ENCODE measurements at regions not wholly inside any gene's neighbourhood (a gene's known extent, or its start where the extent isn't known, plus 50 kb on each side); places are given as distances from the start of the nearest gene placed in this dataset.
"Not testable (repeated sequence)": the region's sequence is repeated elsewhere in the genome, so short reads cannot be mapped to it uniquely, and the experiment has no call there.

- no peak for TF ChIP-seq CTCF (IDR thresholded peaks at IDR 0.05; ENCODE audit: insufficient read depth, low read length, severe bottlenecking)
- FAIRE-seq: peak; percentile 23
- peak; percentile 52 for DNase-seq (ENCODE audit: low read depth)
- Histone ChIP-seq H3K36me3 (ENCODE audit: control insufficient read depth, insufficient read depth, low read length) (no peaks in the 10 kb centered on the region), H3K4me3 (ENCODE audit: low read depth, low read length) (no peak overlapping the region), H3K27me3 (ENCODE audit: control insufficient read depth, insufficient read depth, low read length) (no peaks in the 10 kb centered on the region)
Measured at GRCh38 chr3:90062016-90062415, 954.6 kb downstream of the EPHA3 start.

DNA sequence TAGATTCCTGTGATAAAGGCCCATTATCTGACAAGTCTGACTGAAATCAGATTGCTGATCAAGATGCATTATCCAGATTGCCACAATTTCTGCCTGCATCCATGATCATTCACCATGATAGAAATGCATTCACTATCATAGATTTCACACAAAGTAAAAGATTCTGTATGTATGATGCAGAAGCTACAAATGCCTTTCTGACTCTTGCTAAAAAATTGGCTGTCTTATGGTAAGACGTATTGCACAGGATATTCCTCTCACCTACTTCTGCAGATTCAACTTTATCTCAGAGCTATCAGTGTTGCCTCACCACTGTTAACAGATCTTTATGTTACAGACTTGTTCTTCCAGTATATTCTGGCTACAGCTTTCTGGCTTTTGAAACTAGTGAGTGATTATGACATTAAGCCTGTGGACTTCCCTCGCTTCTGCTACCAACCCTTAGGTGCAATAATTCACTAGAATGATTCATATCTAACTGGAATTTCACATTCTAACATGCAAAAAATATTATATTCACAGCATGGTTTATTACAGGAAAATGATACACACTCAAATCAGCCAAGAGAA, 955.3 kb downstream of the EPHA3 start:
- H3K4me3 ChIP-seq (ENCODE audit: low read depth, low read length): no peak overlapping the region
- no peak for TF ChIP-seq CTCF (IDR thresholded peaks at IDR 0.05; ENCODE audit: insufficient read depth, low read length, severe bottlenecking)
- no peaks in the 10 kb centered on the region for H3K27me3 ChIP-seq (ENCODE audit: control insufficient read depth, insufficient read depth, low read length)
- no peak for FAIRE-seq
- peak; percentile 13 for DNase-seq (ENCODE audit: low read depth)
- H3K36me3 ChIP-seq (ENCODE audit: control insufficient read depth, insufficient read depth, low read length): no peaks in the 10 kb centered on the region

DNA sequence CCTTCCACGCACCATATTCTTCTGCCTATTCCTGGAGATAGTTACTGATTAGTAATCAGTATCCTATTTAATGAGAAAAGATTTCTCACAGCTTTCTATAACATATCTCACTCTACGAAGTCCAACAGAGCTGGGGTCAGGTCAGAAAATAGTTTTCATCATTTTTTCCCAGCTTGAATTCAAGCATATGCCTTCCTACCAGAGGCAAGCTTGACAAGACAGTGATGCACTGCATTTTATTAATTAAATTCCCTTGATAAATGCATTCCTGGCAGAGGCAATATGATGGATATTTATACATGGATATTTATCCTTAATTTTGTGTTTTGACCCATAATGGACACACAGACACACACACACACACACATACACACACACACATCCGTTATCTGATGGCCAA, 961.4 kb downstream of the EPHA3 start:
- TF ChIP-seq CTCF (IDR thresholded peaks at IDR 0.05; ENCODE audit: insufficient read depth, low read length, severe bottlenecking): no peak
- Histone ChIP-seq H3K27me3 (ENCODE audit: control insufficient read depth, insufficient read depth, low read length) (no peaks in the 10 kb centered on the region), H3K36me3 (ENCODE audit: control insufficient read depth, insufficient read depth, low read length) (no peaks in the 10 kb centered on the region), H3K4me3 (ENCODE audit: low read depth, low read length) (no peak overlapping the region)
- no peak for DNase-seq (ENCODE audit: low read depth)
- no peak for FAIRE-seq

DNA sequence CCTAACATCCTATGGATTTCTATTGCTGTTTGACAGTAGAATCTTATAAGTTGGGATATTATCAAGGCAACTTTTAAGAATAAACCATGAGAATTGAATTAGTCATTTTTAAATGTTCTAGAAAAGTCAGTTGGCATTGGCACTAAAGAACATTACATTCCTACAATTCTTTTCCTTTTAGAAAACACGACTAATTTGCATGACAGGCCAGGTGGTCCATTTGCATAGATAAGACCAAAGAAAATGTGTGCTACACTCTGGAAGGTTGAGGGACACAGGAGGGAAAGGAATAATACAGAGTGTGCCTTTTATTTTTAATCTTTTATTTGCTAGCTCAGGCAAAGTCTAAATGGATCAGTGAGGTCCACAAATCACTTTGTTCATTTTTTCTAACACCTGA, 962.3 kb downstream of the EPHA3 start:
- DNase-seq (ENCODE audit: low read depth) (no peak), FAIRE-seq (no peak)
- no peaks in the 10 kb centered on the region for H3K27me3 ChIP-seq (ENCODE audit: control insufficient read depth, insufficient read depth, low read length)
- no peak overlapping the region for H3K4me3 ChIP-seq (ENCODE audit: low read depth, low read length)
- no peaks in the 10 kb centered on the region for H3K36me3 ChIP-seq (ENCODE audit: control insufficient read depth, insufficient read depth, low read length)
- no peak for TF ChIP-seq CTCF (IDR thresholded peaks at IDR 0.05; ENCODE audit: insufficient read depth, low read length, severe bottlenecking)

GRCh38 chr3:90076136-90076535, 968.7 kb downstream of the EPHA3 start:
- no peaks in the 10 kb centered on the region for H3K27me3 ChIP-seq (ENCODE audit: control insufficient read depth, insufficient read depth, low read length)
- no peaks in the 10 kb centered on the region for H3K36me3 ChIP-seq (ENCODE audit: control insufficient read depth, insufficient read depth, low read length)
- no peak overlapping the region for H3K4me3 ChIP-seq (ENCODE audit: low read depth, low read length)
- no peak for DNase-seq (ENCODE audit: low read depth)
- TF ChIP-seq CTCF (IDR thresholded peaks at IDR 0.05; ENCODE audit: insufficient read depth, low read length, severe bottlenecking): no peak
- FAIRE-seq: no peak

DNA sequence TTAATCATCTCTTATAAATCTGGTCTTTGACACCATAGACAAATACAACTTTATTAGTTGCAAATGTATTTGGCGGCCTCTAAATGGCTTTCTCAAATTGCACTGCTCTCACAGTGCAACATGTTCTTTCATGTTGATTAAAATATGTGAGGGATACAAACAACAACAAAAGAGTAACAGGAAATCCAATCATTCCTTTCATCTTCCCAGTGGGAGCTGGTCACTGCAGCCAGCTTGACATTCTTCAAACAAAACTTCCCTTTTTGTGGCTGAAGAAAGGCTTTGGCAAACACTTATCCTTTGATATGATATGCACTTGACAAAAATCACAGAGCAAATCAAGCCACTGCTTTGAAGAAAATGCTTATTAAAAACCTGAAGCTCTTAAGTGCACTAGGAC, 973.6 kb downstream of the EPHA3 start:
- Histone ChIP-seq H3K36me3 (ENCODE audit: control insufficient read depth, insufficient read depth, low read length) (no peaks in the 10 kb centered on the region), H3K27me3 (ENCODE audit: control insufficient read depth, insufficient read depth, low read length) (no peaks in the 10 kb centered on the region), H3K4me3 (ENCODE audit: low read depth, low read length) (no peak overlapping the region)
- FAIRE-seq (no peak), DNase-seq (ENCODE audit: low read depth) (peak; percentile 23)
- TF ChIP-seq CTCF (IDR thresholded peaks at IDR 0.05; ENCODE audit: insufficient read depth, low read length, severe bottlenecking): no peak

GRCh38 chr3:90086297-90086696, 978.9 kb downstream of the EPHA3 start:
- FAIRE-seq; DNase-seq (ENCODE audit: low read depth); H3K27me3 ChIP-seq (ENCODE audit: control insufficient read depth, insufficient read depth, low read length); H3K36me3 ChIP-seq (ENCODE audit: control insufficient read depth, insufficient read depth, low read length); H3K4me3 ChIP-seq (ENCODE audit: low read depth, low read length): not testable (repeated sequence)
